ENCODE measurements at regions not wholly inside any gene's neighbourhood (a gene's known extent, or its start where the extent isn't known, plus 50 kb on each side); places are given as distances from the start of the nearest gene placed in this dataset.

GRCh38 chr16:25317732-25318316 lies 60.2 kb upstream of the ZKSCAN2 start:
- intact Hi-C loops (cut with DNase I) = no loop called here
- Histone ChIP-seq H3K9me3 (peaks cover 0 to 33% (median 14%) of the 10 kb centered on the region in 4 donors), H3K4me3 (no peak overlapping the region), H3K36me3 (no peaks in the 10 kb centered on the region), H3K4me1 (no peaks in the 10 kb centered on the region), H3K27ac (replicated peaks in 1 of 4) (no peak overlapping the region), H3K27me3 (no peaks in the 10 kb centered on the region)
- 76% methylated on average over 3 of the region's 3 CpGs for WGBS
- DNase-seq (ENCODE audit: extremely low spot score) = no peak
- no peak for TF ChIP-seq EP300 (IDR thresholded peaks at IDR 0.05)
- TF ChIP-seq POLR2AphosphoS5 (IDR thresholded peaks at IDR 0.05) = no peak
- no peak for TF ChIP-seq POLR2A (IDR thresholded peaks at IDR 0.05; ENCODE audit: low read depth)

DNA sequence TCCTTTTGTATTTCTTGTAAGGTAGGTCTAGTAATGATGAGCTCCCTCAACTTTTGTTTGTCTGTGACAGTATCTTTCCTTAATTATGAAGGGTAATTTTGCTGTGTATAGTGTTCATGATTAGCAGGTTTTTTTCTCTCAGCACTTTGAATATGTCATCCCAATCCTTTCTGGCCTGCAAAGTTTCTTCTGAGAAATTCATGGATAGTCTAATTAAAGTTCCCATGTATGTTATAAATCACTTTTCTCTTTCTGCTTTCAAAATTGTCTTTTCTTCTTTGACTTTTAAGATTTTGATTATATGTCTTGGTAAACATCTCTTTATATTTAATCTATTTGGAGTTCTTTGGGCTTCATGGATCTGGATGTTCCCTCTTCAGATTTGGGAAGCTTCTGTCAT lies 54.3 kb upstream of the ZKSCAN2 start:
- no peaks in the 10 kb centered on the region for H3K27me3 ChIP-seq
- no peak overlapping the region for H3K27ac ChIP-seq (replicated peaks in 1 of 4)
- no peak for TF ChIP-seq POLR2AphosphoS5 (IDR thresholded peaks at IDR 0.05)
- no peak for TF ChIP-seq POLR2A (IDR thresholded peaks at IDR 0.05; ENCODE audit: low read depth)
- TF ChIP-seq EP300 (IDR thresholded peaks at IDR 0.05) = no peak
- no peak for TF ChIP-seq CTCF (IDR thresholded peaks at IDR 0.05)
- H3K36me3 ChIP-seq = no peaks in the 10 kb centered on the region
- H3K4me3 ChIP-seq = no peak overlapping the region
- H3K9me3 ChIP-seq = peaks cover 4 to 39% (median 23%) of the 10 kb centered on the region in 4 donors
- no peaks in the 10 kb centered on the region for H3K4me1 ChIP-seq
- intact Hi-C loops (cut with DNase I) = no loop called here
- no peak for DNase-seq (ENCODE audit: extremely low spot score)

GRCh38 chr16:25311039-25311438 lies 53.4 kb upstream of the ZKSCAN2 start:
- H3K36me3 ChIP-seq = no peaks in the 10 kb centered on the region
- DNase-seq (ENCODE audit: extremely low spot score) = no peak
- intact Hi-C loops (cut with DNase I) = no loop called here
- H3K4me1 ChIP-seq = no peaks in the 10 kb centered on the region
- WGBS = 83% methylated on average over 2 of the region's 2 CpGs
- TF ChIP-seq POLR2A (IDR thresholded peaks at IDR 0.05; ENCODE audit: low read depth) = no peak
- TF ChIP-seq EP300 (IDR thresholded peaks at IDR 0.05) = no peak
- no peak for TF ChIP-seq POLR2AphosphoS5 (IDR thresholded peaks at IDR 0.05)
- no peak for TF ChIP-seq CTCF (IDR thresholded peaks at IDR 0.05)
- peaks cover 4 to 39% (median 23%) of the 10 kb centered on the region in 4 donors for H3K9me3 ChIP-seq
- no peaks in the 10 kb centered on the region for H3K27me3 ChIP-seq
- no peak overlapping the region for H3K27ac ChIP-seq (replicated peaks in 1 of 4)
- no peak overlapping the region for H3K4me3 ChIP-seq
